ENCODE measurements at regions not wholly inside any gene's neighbourhood (a gene's known extent, or its start where the extent isn't known, plus 50 kb on each side); places are given as distances from the start of the nearest gene placed in this dataset.

GRCh38 chr4:116520886-116521285 lies 564.5 kb downstream of the TRAM1L1 start:
- Histone ChIP-seq H3K4me1 (ENCODE audit: insufficient read depth) (no peaks in the 10 kb centered on the region), H3K36me3 (ENCODE audit: insufficient read depth) (no peaks in the 10 kb centered on the region), H3K4me3 (no peak overlapping the region), H3K27ac (ENCODE audit: low read depth) (no peak overlapping the region), H3K27me3 (ENCODE audit: insufficient read depth) (no peaks in the 10 kb centered on the region), H3K79me2 (replicated peaks; ENCODE audit: insufficient read depth) (no peaks in the 10 kb centered on the region), H4K20me1 (replicated peaks; ENCODE audit: insufficient read depth) (no peaks in the 10 kb centered on the region), H3K4me2 (no peak overlapping the region), H3K9me2 (ENCODE audit: insufficient read depth) (peaks cover 7% of the 10 kb centered on the region; the same call in 1 of the 2 replicates), H2AFZ (no peak overlapping the region), H3F3A (replicated peaks; ENCODE audit: low read depth) (no peaks in the 10 kb centered on the region)
- H3K4me3 Mint-ChIP-seq, result no peak overlapping the region
- ATAC-seq, result no peak
- DNase-seq (ENCODE audit: low spot score), result no peak
- TF ChIP-seq NANOG (IDR thresholded peaks at IDR 0.05; ENCODE audit: borderline replicate concordance), result no peak
- no peak for TF ChIP-seq CREB1 (CRISPR knock-in tag; IDR thresholded peaks at IDR 0.05; ENCODE audit: low read depth)
- no peak for TF ChIP-seq EZH2phosphoT487 (IDR thresholded peaks at IDR 0.05; ENCODE audit: unreplicated experiment)
- no peak for TF ChIP-seq JUNB (IDR thresholded peaks at IDR 0.05; ENCODE audit: unreplicated experiment)
- TF ChIP-seq REST (IDR thresholded peaks at IDR 0.05; ENCODE audit: unreplicated experiment), result no peak
- no peak for TF ChIP-seq STAT1 (IDR thresholded peaks at IDR 0.05; ENCODE audit: unreplicated experiment)
- no peak for TF ChIP-seq EZH2 (IDR thresholded peaks at IDR 0.05; ENCODE audit: low read depth, unreplicated experiment)
- no peaks in the 10 kb centered on the region for H3K4me1 Mint-ChIP-seq
- H3K27ac Mint-ChIP-seq, result no peak overlapping the region
- no peaks in the 10 kb centered on the region for H3K27me3 Mint-ChIP-seq (ENCODE audit: insufficient read depth, low read depth, poor library complexity)
- peaks cover 7% of the 10 kb centered on the region; the same call in 2 of the 3 replicates for H3K9me3 Mint-ChIP-seq
- no peaks in the 10 kb centered on the region for H3K36me3 Mint-ChIP-seq (ENCODE audit: low read depth)

GRCh38 chr4:116516711-116517110 lies 568.7 kb downstream of the TRAM1L1 start:
- TF ChIP-seq REST (IDR thresholded peaks at IDR 0.05; ENCODE audit: unreplicated experiment), result no peak
- TF ChIP-seq EZH2phosphoT487 (IDR thresholded peaks at IDR 0.05; ENCODE audit: unreplicated experiment), result no peak
- TF ChIP-seq JUNB (IDR thresholded peaks at IDR 0.05; ENCODE audit: unreplicated experiment), result no peak
- no peak for TF ChIP-seq POLR2AphosphoS5 (IDR thresholded peaks at IDR 0.05; ENCODE audit: low read depth)
- TF ChIP-seq ETS1 (IDR thresholded peaks at IDR 0.05), result no peak
- TF ChIP-seq ZNF114 (CRISPR knock-in tag; IDR thresholded peaks at IDR 0.05), result no peak
- TF ChIP-seq NANOG (IDR thresholded peaks at IDR 0.05; ENCODE audit: borderline replicate concordance), result no peak
- no peak for TF ChIP-seq CREB1 (CRISPR knock-in tag; IDR thresholded peaks at IDR 0.05; ENCODE audit: low read depth)
- no peaks in the 10 kb centered on the region for H3K79me2 ChIP-seq (replicated peaks; ENCODE audit: insufficient read depth)
- H3K9me3 Mint-ChIP-seq, result peaks cover 18% of the 10 kb centered on the region
- H3K4me3 Mint-ChIP-seq, result no peak overlapping the region
- no peaks in the 10 kb centered on the region for H3K27me3 ChIP-seq (ENCODE audit: insufficient read depth)
- peaks cover 7% of the 10 kb centered on the region; the same call in 2 of the 3 replicates for H3K36me3 Mint-ChIP-seq (ENCODE audit: low read depth)
- no peaks in the 10 kb centered on the region for H4K20me1 ChIP-seq (replicated peaks; ENCODE audit: insufficient read depth)
- H3K4me2 ChIP-seq, result no peak overlapping the region
- no peak overlapping the region for H3K27ac ChIP-seq (ENCODE audit: low read depth)
- DNase-seq (ENCODE audit: low spot score) (no peak), ATAC-seq (no peak)
- no peak overlapping the region for H2AFZ ChIP-seq
- H3K27ac Mint-ChIP-seq, result no peak overlapping the region
- H3K4me1 ChIP-seq (ENCODE audit: insufficient read depth), result no peaks in the 10 kb centered on the region
- H3F3A ChIP-seq (replicated peaks; ENCODE audit: low read depth), result no peaks in the 10 kb centered on the region
- H3K4me3 ChIP-seq, result no peak overlapping the region
- H3K9me2 ChIP-seq (ENCODE audit: insufficient read depth), result peaks cover 7% of the 10 kb centered on the region; the same call in 1 of the 2 replicates
- no peaks in the 10 kb centered on the region for H3K4me1 Mint-ChIP-seq
- H3K27me3 Mint-ChIP-seq (ENCODE audit: insufficient read depth, low read depth, poor library complexity), result no peaks in the 10 kb centered on the region
- H3K36me3 ChIP-seq (ENCODE audit: insufficient read depth), result no peaks in the 10 kb centered on the region

Measured in GM23338 (cell line).